Body of pancreas (tissue), 4 donors: ENCODE measurements at regions not wholly inside any gene's neighbourhood (a gene's known extent, or its start where the extent isn't known, plus 50 kb on each side); places are given as distances from the start of the nearest gene placed in this dataset.

Experiments used
- CTCF ChIP-seq, 7 experiments: fragments of 450-650 bp in 4 of 7; fragments of 200-600 bp in 3 of 7; sonication (generic) in 3 of 7; IDR thresholded peaks; one replicate each; pipeline ENCODE4 v1.5.1; 2016 to 2019; ENCODE audit warnings: antibody characterized with exemption in 7 of 7
- POLR2A ChIP-seq, 3 donors: fragments of 450-650 bp; IDR thresholded peaks; one replicate each; pipeline ENCODE4 v1.6.1; 2016; ENCODE audit warnings: antibody characterized with exemption in 3 of 3, mild to moderate bottlenecking in 2 of 3

- TF ChIP-seq CTCF (IDR thresholded peaks at IDR 0.05): no peak
- no peak for TF ChIP-seq POLR2A (IDR thresholded peaks at IDR 0.05)
These were observed 1137.7 kb upstream of the CHAC2 start for GRCh38 chr2:52629944-52630343.
